ENCODE measurements at regions not wholly inside any gene's neighbourhood (a gene's known extent, or its start where the extent isn't known, plus 50 kb on each side); places are given as distances from the start of the nearest gene placed in this dataset.

GRCh38 chr12:65754744-65755595 lies 69.3 kb upstream of the HMGA2 start:
- no peak for DNase-seq (ENCODE audit: low read depth in 2 of 2)
- TF ChIP-seq CTCF (IDR thresholded peaks at IDR 0.05; ENCODE audit: low read depth, low read length), result no peak
- no peak overlapping the region for H3K4me3 ChIP-seq (replicated peaks in 1 of 2; ENCODE audit: low read depth in 2 of 2, low read length in 2 of 2)

- no peak for TF ChIP-seq CTCF (IDR thresholded peaks at IDR 0.05; ENCODE audit: low read depth, low read length)
- DNase-seq (ENCODE audit: low read depth in 2 of 2), result no peak
Measured at GRCh38 chr12:65755596-65755978, 68.7 kb upstream of the HMGA2 start.

GRCh38 chr12:65756267-65756666 lies 68.0 kb upstream of the HMGA2 start:
- no peak for TF ChIP-seq CTCF (IDR thresholded peaks at IDR 0.05; ENCODE audit: low read depth, low read length)
- H3K4me3 ChIP-seq (replicated peaks in 1 of 2; ENCODE audit: low read depth in 2 of 2, low read length in 2 of 2), result no peak overlapping the region
- no peak for DNase-seq (ENCODE audit: low read depth in 2 of 2)

More at GRCh38 chr12:65755596-65755978, 68.7 kb upstream of the HMGA2 start:
- no peak overlapping the region for H3K4me3 ChIP-seq (replicated peaks in 1 of 2; ENCODE audit: low read depth in 2 of 2, low read length in 2 of 2)

- no peak for TF ChIP-seq CTCF (IDR thresholded peaks at IDR 0.05; ENCODE audit: low read depth, low read length)
- no peak for DNase-seq (ENCODE audit: low read depth in 2 of 2)
Measured at GRCh38 chr12:65756956-65757511, 67.2 kb upstream of the HMGA2 start.

GRCh38 chr12:65758401-65758800 lies 65.9 kb upstream of the HMGA2 start:
- DNase-seq (ENCODE audit: low read depth in 2 of 2), result no peak
- H3K4me3 ChIP-seq (replicated peaks in 1 of 2; ENCODE audit: low read depth in 2 of 2, low read length in 2 of 2), result no peak overlapping the region
- no peak for TF ChIP-seq CTCF (IDR thresholded peaks at IDR 0.05; ENCODE audit: low read depth, low read length)

More at GRCh38 chr12:65756956-65757511, 67.2 kb upstream of the HMGA2 start:
- H3K4me3 ChIP-seq (replicated peaks in 1 of 2; ENCODE audit: low read depth in 2 of 2, low read length in 2 of 2), result no peak overlapping the region

- no peak for TF ChIP-seq CTCF (IDR thresholded peaks at IDR 0.05; ENCODE audit: low read depth, low read length)
- no peak overlapping the region for H3K4me3 ChIP-seq (replicated peaks in 1 of 2; ENCODE audit: low read depth in 2 of 2, low read length in 2 of 2)
- no peak for DNase-seq (ENCODE audit: low read depth in 2 of 2)
Measured at GRCh38 chr12:65759735-65760134, 64.5 kb upstream of the HMGA2 start.
